Neural progenitor cell (in vitro differentiated cells): ENCODE measurements at regions not wholly inside any gene's neighbourhood (a gene's known extent, or its start where the extent isn't known, plus 50 kb on each side); places are given as distances from the start of the nearest gene placed in this dataset.

Experiments
- CTCF ChIP-seq: fragments of 200-600 bp; sonication (generic); IDR thresholded peaks from 2 replicates; pipeline ENCODE4 v1.5.1; 2017; ENCODE audit warnings: antibody characterized with exemption, mild to moderate bottlenecking
- EZH2phosphoT487 ChIP-seq: fragments of 200-600 bp; sonication (generic); IDR thresholded peaks from 2 replicates; pipeline ENCODE4 v1.6.1; 2017; ENCODE audit warnings: antibody characterized with exemption

- TF ChIP-seq EZH2phosphoT487 (no peak), CTCF (no peak)
These were observed 566.8 kb downstream of the PDHA2 start for GRCh38 chr4:96406742-96407141.
